NCI-H510A treated with DMSO at 0.1 percent for 48 hours (cell line): ENCODE measurements at regions not wholly inside any gene's neighbourhood (a gene's known extent, or its start where the extent isn't known, plus 50 kb on each side); places are given as distances from the start of the nearest gene placed in this dataset.
"Not testable (repeated sequence)": the region's sequence is repeated elsewhere in the genome, so short reads cannot be mapped to it uniquely, and the experiment has no call there.

Experiments
- DNase-seq: peaks from one replicate; lab custom pipeline; 2025; lab: John Stamatoyannopoulos, UW

GRCh38 chr12:116687888-116688287, 50.0 kb downstream of the SPRING1 start:
- no peak for DNase-seq

- no peak for DNase-seq
These were observed 53.0 kb downstream of the SPRING1 start for GRCh38 chr12:116684891-116685290.

- no peak for DNase-seq
These were observed 60.6 kb downstream of the SPRING1 start for GRCh38 chr12:116677202-116677661.

GRCh38 chr12:116675339-116676107, 62.3 kb downstream of the SPRING1 start:
- no peak for DNase-seq

- no peak for DNase-seq
These were observed 63.2 kb downstream of the SPRING1 start for GRCh38 chr12:116674643-116675183.

DNA sequence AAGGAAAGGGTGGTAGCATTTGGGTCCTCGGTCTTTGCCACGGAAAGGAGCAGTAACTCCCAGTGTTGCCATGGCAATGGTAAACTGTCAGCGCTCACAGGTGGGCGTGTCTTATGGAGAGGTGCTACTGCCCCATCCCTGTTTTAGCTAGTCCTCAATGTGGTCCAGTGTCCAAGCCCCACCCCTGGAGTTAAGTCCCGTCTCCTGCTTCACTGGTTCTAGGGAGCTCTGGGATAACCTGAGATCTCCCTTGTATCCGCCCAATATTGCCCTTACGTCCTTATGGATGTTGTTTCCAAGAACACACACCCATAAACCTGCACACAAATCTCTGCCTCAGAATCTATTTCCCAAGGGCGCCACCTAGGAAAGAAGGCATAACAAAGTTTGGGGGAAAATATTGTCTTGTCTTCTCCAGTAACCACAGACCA, 64.2 kb downstream of the SPRING1 start:
- peak; percentile 23 for DNase-seq

DNA sequence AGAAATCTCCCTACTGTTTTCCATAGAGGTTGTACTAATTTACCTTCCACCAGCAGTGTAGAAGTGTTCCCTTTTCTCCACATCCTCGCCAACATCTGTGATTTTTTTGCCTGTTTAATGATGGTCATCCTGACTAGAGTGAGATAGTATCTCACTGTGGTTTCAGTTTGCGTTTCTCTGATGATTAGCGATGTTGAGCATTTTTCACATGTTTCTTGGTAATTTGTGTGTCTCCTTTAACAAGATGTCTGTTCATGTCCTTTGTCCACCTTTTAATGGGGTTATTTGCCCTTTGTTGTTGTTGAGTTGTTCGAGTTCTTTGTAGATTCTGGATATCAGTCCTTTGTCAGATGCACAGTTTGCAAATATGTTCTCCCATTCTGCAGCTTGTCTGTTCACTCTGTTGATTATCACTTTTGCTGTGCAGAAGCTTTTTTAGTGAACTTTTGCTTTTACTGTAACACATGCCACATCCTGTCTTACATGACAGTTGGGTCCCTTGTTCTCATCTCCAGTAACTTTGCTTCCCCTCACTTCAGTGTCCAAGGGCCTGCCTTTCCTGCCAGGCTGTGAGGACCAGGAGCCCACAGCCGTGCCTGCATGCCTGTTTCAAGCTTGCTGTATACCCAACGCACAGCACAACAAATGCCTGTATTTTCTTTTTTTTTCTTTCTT, 64.9 kb downstream of the SPRING1 start:
- no peak for DNase-seq

DNA sequence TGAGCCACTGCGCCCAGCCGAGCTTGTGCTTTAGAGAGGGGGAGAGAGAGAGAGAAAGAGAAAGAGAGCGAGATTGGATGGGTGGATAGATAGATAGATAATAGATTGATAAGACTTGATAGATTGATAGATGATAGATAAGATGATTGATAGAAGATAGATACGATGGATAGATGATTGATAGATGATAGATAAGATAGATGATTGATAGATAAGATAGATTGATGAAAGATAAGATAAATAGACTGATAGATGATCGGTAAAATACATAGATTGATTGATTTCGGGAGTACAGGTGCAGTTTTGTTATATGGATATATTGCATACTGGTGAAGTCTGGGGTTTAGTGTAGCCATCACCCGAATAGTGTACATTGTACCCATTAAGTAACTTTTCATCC, 65.9 kb downstream of the SPRING1 start:
- DNase-seq = no peak

DNA sequence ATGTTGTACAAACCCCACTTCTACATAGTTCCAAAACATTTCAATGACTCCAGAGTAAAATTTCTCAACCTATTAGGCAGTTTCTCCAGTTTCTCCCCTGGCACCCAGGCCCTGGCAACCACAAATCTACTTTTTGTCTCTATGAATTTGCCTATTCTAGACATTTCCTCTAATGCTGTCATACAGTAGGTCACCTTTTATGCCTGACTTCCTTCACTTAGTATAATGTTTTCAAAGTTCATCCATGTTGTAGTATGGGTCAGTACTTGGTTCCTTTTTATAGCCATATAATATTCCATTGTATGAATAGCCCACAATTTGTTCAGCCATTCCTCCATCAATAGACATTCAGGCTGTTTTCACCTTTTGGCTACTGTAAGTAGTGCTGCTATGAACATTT, 67.0 kb downstream of the SPRING1 start:
- no peak for DNase-seq

- no peak for DNase-seq
These were observed 70.1 kb downstream of the SPRING1 start for GRCh38 chr12:116667752-116668151.

DNA sequence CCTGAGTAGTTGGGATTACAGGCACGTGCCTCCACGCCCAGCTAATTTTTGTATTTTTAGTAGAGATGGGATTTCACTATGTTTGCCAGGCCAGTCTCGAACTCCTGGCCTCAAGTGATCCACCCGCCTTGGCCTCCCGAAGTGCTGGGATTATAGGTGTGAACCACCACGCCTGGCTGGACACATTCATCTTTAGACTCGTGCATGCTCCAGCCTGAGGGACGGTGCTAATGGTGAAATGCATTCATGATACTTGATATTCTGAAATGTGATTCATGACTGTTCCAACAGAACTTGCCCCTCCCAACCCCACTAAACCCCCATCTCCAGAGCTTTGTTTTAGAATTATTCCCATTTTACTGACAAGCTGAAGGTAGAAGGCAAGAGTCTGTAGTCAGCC, 71.0 kb downstream of the SPRING1 start:
- DNase-seq = not testable (repeated sequence)

DNA sequence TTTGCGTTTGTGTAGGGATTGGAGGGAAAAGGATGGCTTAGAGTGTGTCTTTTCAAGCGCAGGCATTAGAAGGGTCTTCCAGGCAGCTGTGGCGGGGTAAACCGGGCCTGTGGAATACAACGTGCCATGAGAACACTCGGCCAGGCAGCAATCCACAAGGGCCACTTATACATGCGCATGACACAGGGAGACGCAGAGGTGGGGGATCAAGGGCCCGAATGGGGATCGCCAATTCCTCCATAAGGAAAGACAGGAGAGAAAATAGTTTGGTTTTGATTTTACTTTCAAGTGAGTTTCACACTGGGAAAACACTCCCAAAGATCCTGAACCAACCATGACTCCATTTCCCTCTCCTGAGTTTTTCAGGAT, 71.6 kb downstream of the SPRING1 start:
- DNase-seq = no peak

- DNase-seq = no peak
These were observed 72.1 kb downstream of the SPRING1 start for GRCh38 chr12:116665666-116666304.

GRCh38 chr12:116664085-116664484, 73.8 kb downstream of the SPRING1 start:
- no peak for DNase-seq

GRCh38 chr12:116662612-116663144, 75.2 kb downstream of the SPRING1 start:
- DNase-seq = peak; percentile 79

DNA sequence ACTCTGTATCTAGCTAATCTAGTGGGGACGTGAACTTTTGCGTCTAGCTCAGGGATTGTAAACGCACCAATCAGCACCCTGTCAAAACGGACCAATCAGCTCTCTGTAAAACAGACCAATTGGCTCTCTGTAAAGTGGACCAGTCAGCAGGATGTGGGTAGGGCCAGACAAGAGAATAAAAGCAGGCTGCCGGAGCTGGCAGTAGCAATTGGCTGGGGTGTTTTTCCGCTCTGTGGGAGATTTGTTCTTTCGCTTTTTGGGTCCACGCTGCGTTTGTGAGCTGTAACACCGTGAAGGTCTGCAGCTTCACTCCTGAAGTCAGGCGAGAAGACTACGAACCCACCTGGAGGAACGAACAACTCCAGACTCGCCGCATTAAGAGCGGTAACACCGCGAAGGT, 76.5 kb downstream of the SPRING1 start:
- DNase-seq = no peak

DNA sequence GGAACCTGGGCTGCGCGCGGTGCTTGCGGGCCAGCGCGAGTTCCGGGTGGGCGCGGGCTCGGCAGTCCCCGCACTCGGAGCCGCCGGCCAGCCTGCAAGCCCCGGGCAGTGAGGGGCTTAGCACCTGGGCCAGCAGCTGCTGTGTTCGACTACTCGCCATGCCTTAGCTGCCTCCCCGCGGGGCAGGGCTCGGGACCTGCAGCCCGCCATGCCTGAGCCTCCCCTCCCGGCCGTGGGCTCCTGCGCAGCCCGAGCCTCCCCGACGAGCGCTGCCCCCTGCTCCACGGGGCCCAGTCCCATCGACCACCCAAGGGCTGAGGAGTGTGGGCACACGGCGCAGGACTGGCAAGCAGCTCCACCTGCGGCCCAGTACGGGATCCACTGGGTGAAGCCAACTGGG, 77.1 kb downstream of the SPRING1 start:
- DNase-seq = not testable (repeated sequence)

GRCh38 chr12:116659771-116660481, 77.9 kb downstream of the SPRING1 start:
- DNase-seq = peak; percentile 43

- DNase-seq = no peak
These were observed 79.9 kb downstream of the SPRING1 start for GRCh38 chr12:116657921-116658495.

- DNase-seq = no peak
These were observed 81.6 kb downstream of the SPRING1 start for GRCh38 chr12:116656306-116656705.

GRCh38 chr12:116654226-116654743, 83.6 kb downstream of the SPRING1 start:
- DNase-seq = no peak
